ENCODE measurements at regions not wholly inside any gene's neighbourhood (a gene's known extent, or its start where the extent isn't known, plus 50 kb on each side); places are given as distances from the start of the nearest gene placed in this dataset.
A peak's percentile ranks its signal among the peaks of the same experiment; 100 is the strongest.

- no peak overlapping the region for H3K4me3 ChIP-seq (ENCODE audit: low read length)
- TF ChIP-seq CTCF (IDR thresholded peaks at IDR 0.05; ENCODE audit: insufficient read depth, low read depth, low read length, missing control alignments): no peak
- no peak for DNase-seq (ENCODE audit: low read depth)
Observed at GRCh38 chr6:168959696-168960095, 293.9 kb downstream of the THBS2 start.

- DNase-seq (ENCODE audit: low read depth): peak; percentile 77
- peak; percentile 90 for TF ChIP-seq CTCF (IDR thresholded peaks at IDR 0.05; ENCODE audit: insufficient read depth, low read depth, low read length, missing control alignments)
- no peak overlapping the region for H3K4me3 ChIP-seq (ENCODE audit: low read length)
Observed at GRCh38 chr6:168956884-168957730, 296.5 kb downstream of the THBS2 start.

GRCh38 chr6:168956141-168956838 is 297.4 kb downstream of the THBS2 start:
- peak; percentile 2 for DNase-seq (ENCODE audit: low read depth)
- no peak for TF ChIP-seq CTCF (IDR thresholded peaks at IDR 0.05; ENCODE audit: insufficient read depth, low read depth, low read length, missing control alignments)

GRCh38 chr6:168953461-168953860 is 300.2 kb downstream of the THBS2 start:
- no peak overlapping the region for H3K4me3 ChIP-seq (ENCODE audit: low read length)
- TF ChIP-seq CTCF (IDR thresholded peaks at IDR 0.05; ENCODE audit: insufficient read depth, low read depth, low read length, missing control alignments): no peak
- DNase-seq (ENCODE audit: low read depth): no peak

More at GRCh38 chr6:168956141-168956838, 297.4 kb downstream of the THBS2 start:
- H3K4me3 ChIP-seq (ENCODE audit: low read length): no peak overlapping the region

- H3K4me3 ChIP-seq (ENCODE audit: low read length): no peak overlapping the region
- TF ChIP-seq CTCF (IDR thresholded peaks at IDR 0.05; ENCODE audit: insufficient read depth, low read depth, low read length, missing control alignments): no peak
- DNase-seq (ENCODE audit: low read depth): no peak
Observed at GRCh38 chr6:168951217-168951616, 302.4 kb downstream of the THBS2 start.

- no peak overlapping the region for H3K4me3 ChIP-seq (ENCODE audit: low read length)
- no peak for DNase-seq (ENCODE audit: low read depth)
- no peak for TF ChIP-seq CTCF (IDR thresholded peaks at IDR 0.05; ENCODE audit: insufficient read depth, low read depth, low read length, missing control alignments)
Observed at GRCh38 chr6:168950858-168951214, 302.8 kb downstream of the THBS2 start.

Data from epithelial cell of esophagus (primary cell).